Breast epithelium (tissue), 3 donors: ENCODE measurements at regions not wholly inside any gene's neighbourhood (a gene's known extent, or its start where the extent isn't known, plus 50 kb on each side); places are given as distances from the start of the nearest gene placed in this dataset.

Source experiments
- CTCF ChIP-seq, 3 donors: fragments of 450-650 bp; IDR thresholded peaks; one replicate each; pipeline ENCODE4 v1.5.1; 2016 to 2017; ENCODE audit warnings: antibody characterized with exemption in 3 of 3, mild to moderate bottlenecking in 3 of 3, moderate library complexity in 3 of 3
- POLR2A ChIP-seq: fragments of 450-650 bp; IDR thresholded peaks from one replicate; pipeline ENCODE4 v1.6.1; 2016; ENCODE audit warnings: antibody characterized with exemption, mild to moderate bottlenecking, moderate library complexity
- POLR2AphosphoS5 ChIP-seq, 3 donors: sonication (generic); formaldehyde crosslinking; IDR thresholded peaks; one replicate each; pipeline ENCODE4 v1.6.1; 2017; ENCODE audit warnings: antibody characterized with exemption in 3 of 3

DNA sequence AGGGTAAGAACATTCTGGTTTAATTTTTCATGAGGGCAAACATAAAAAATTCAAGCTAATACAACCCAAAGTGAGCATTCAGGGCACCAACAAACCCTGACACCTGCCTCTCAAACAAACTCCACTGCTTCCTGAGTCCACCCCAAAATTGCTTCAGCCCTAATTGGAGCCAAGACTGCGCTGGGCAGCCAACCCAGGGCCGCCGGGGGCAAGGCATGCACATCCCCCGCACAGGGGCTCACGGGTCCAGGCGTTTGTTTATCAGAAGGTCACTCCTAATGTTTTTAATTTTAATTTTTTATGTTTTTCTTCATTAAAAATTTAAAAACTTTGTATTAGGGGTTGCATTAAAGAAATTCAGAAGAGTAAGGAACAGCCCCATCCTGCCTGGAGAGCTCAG is 459.1 kb upstream of the CDH4 start:
- no peak for TF ChIP-seq CTCF (IDR thresholded peaks at IDR 0.05)
- TF ChIP-seq POLR2A = no peak
- no peak for TF ChIP-seq POLR2AphosphoS5 (IDR thresholded peaks at IDR 0.05)
